HepG2 (cell line): ENCODE measurements at regions not wholly inside any gene's neighbourhood (a gene's known extent, or its start where the extent isn't known, plus 50 kb on each side); places are given as distances from the start of the nearest gene placed in this dataset.

Experiments used
- ARNTL ChIP-seq: sonication (generic); formaldehyde crosslinking; IDR thresholded peaks from 2 replicates; pipeline ENCODE4 v1.4.0; 2020; ENCODE audit warnings: mild to moderate bottlenecking, missing genetic modification reagents
- ATAD3A ChIP-seq: sonication (generic); formaldehyde crosslinking; IDR thresholded peaks from 2 replicates; pipeline ENCODE4 v1.4.0; 2020; ENCODE audit warnings: missing genetic modification reagents
- BCL6 ChIP-seq: IDR thresholded peaks from 2 replicates; pipeline ENCODE4 v1.6.1; 2016; ENCODE audit warnings: missing genetic modification reagents, missing compliant biosample characterization
- FOXC1 ChIP-seq: sonication (generic); formaldehyde crosslinking; IDR thresholded peaks from 2 replicates; pipeline ENCODE4 v1.8.0; 2022; ENCODE audit warnings: mild to moderate bottlenecking, missing genetic modification reagents, borderline replicate concordance
- JDP2 ChIP-seq: sonication (generic); formaldehyde crosslinking; IDR thresholded peaks from 2 replicates; pipeline ENCODE4 v1.8.1; 2022; ENCODE audit warnings: missing genetic modification reagents, borderline replicate concordance
- JUND ChIP-seq: sonication (generic); formaldehyde crosslinking; IDR thresholded peaks from 2 replicates; pipeline ENCODE4 v1.8.0; 2022; ENCODE audit warnings: mild to moderate bottlenecking, missing genetic modification reagents
- MAZ ChIP-seq, 2 experiments: sonication (generic) in 1 of 2; formaldehyde crosslinking in 1 of 2; IDR thresholded peaks; 2 replicates each; pipeline versions ENCODE4 v1.5.0 to v1.6.1; 2012 to 2020; ENCODE audit warnings: low read depth in 2 of 2, mild to moderate bottlenecking in 2 of 2, borderline replicate concordance in 1 of 2, improper control_type of control experiment in 1 of 2, low read length in 1 of 2, missing genetic modification reagents in 1 of 2, moderate library complexity in 1 of 2
- MTA1 ChIP-seq: sonication (generic); formaldehyde crosslinking; IDR thresholded peaks from 2 replicates; pipeline ENCODE4 v1.4.0; 2020; ENCODE audit warnings: missing genetic modification reagents, mild to moderate bottlenecking, borderline replicate concordance
- SIX4 ChIP-seq: sonication (generic); formaldehyde crosslinking; IDR thresholded peaks from 2 replicates; pipeline ENCODE4 v1.4.0; 2020; ENCODE audit warnings: missing genetic modification reagents
- SOX5 ChIP-seq: IDR thresholded peaks from 2 replicates; pipeline ENCODE4 v1.6.1; 2016; ENCODE audit warnings: borderline replicate concordance
- ZFP36L2 ChIP-seq: sonication (generic); formaldehyde crosslinking; IDR thresholded peaks from 2 replicates; pipeline ENCODE4 v1.4.0; 2020; ENCODE audit warnings: missing genetic modification reagents
- ZFX ChIP-seq: sonication (generic); formaldehyde crosslinking; IDR thresholded peaks from 2 replicates; pipeline ENCODE4 v1.4.0; 2020; ENCODE audit warnings: mild to moderate bottlenecking, low read depth, missing genetic modification reagents, moderate library complexity
- ZNF136 ChIP-seq: sonication (generic); formaldehyde crosslinking; IDR thresholded peaks from 2 replicates; pipeline ENCODE4 v1.8.1; 2022; ENCODE audit warnings: low read depth, mild to moderate bottlenecking, moderate library complexity, missing genetic modification reagents
- ZNF569 ChIP-seq: sonication (generic); formaldehyde crosslinking; IDR thresholded peaks from 2 replicates; pipeline ENCODE4 v1.5.0; 2020; ENCODE audit warnings: mild to moderate bottlenecking, missing genetic modification reagents, moderate library complexity, borderline replicate concordance
- ZNF83 ChIP-seq: sonication (generic); formaldehyde crosslinking; IDR thresholded peaks from 2 replicates; pipeline ENCODE4 v1.4.0; 2020; ENCODE audit warnings: missing genetic modification reagents, mild to moderate bottlenecking, borderline replicate concordance
- ZNF879 ChIP-seq: sonication (generic); formaldehyde crosslinking; IDR thresholded peaks from 2 replicates; pipeline ENCODE4 v1.8.1; 2023; ENCODE audit warnings: missing genetic modification reagents
- TF ChIP-seq, protein P1 (sequence below): sonication (generic); formaldehyde crosslinking; IDR thresholded peaks from 2 replicates; pipeline ENCODE4 v1.8.1; 2022; ENCODE audit warnings: low read depth, mild to moderate bottlenecking, missing genetic modification reagents
- TF ChIP-seq, protein P2 (sequence below): sonication (generic); formaldehyde crosslinking; IDR thresholded peaks from 2 replicates; pipeline ENCODE4 v1.5.0; 2020; ENCODE audit warnings: mild to moderate bottlenecking, missing genetic modification reagents, borderline replicate concordance
- TF ChIP-seq, protein P3 (sequence below): sonication (generic); formaldehyde crosslinking; IDR thresholded peaks from 2 replicates; pipeline ENCODE4 v1.9.0; 2021; ENCODE audit warnings: missing genetic modification reagents, borderline replicate concordance

GRCh38 chr6:188821-189655 is 103.2 kb upstream of the DUSP22 start (continued):
- TF ChIP-seq, protein P1, sequence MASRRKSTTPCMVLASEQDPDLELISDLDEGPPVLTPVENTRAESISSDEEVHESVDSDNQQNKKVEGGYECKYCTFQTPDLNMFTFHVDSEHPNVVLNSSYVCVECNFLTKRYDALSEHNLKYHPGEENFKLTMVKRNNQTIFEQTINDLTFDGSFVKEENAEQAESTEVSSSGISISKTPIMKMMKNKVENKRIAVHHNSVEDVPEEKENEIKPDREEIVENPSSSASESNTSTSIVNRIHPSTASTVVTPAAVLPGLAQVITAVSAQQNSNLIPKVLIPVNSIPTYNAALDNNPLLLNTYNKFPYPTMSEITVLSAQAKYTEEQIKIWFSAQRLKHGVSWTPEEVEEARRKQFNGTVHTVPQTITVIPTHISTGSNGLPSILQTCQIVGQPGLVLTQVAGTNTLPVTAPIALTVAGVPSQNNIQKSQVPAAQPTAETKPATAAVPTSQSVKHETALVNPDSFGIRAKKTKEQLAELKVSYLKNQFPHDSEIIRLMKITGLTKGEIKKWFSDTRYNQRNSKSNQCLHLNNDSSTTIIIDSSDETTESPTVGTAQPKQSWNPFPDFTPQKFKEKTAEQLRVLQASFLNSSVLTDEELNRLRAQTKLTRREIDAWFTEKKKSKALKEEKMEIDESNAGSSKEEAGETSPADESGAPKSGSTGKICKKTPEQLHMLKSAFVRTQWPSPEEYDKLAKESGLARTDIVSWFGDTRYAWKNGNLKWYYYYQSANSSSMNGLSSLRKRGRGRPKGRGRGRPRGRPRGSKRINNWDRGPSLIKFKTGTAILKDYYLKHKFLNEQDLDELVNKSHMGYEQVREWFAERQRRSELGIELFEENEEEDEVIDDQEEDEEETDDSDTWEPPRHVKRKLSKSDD (CRISPR knock-in tag) = no peak
- peak; percentile 43; the same call in 1 of the 2 replicates for TF ChIP-seq FOXC1 (CRISPR knock-in tag)
- no peak for TF ChIP-seq JUND (CRISPR knock-in tag)
- TF ChIP-seq ZNF879 = no peak
- no peak for TF ChIP-seq ZNF569 (CRISPR knock-in tag)
- TF ChIP-seq ZFP36L2 (CRISPR knock-in tag) = no peak
- TF ChIP-seq JDP2 = no peak
- 0 out of 2 replicates have a peak, but pooled peaks have one; percentile 44 for TF ChIP-seq BCL6 (CRISPR knock-in tag)
- no peak for TF ChIP-seq ZNF136 (CRISPR knock-in tag)
- peak; percentile 24; the same call in 1 of the 2 replicates for TF ChIP-seq SOX5
- peak; percentile 43; the same call in 1 of the 2 replicates for TF ChIP-seq MAZ (IDR thresholded peaks at IDR 0.05; ENCODE audit: borderline replicate concordance, low read depth, low read length)
- TF ChIP-seq MAZ (CRISPR knock-in tag; IDR thresholded peaks at IDR 0.05; ENCODE audit: low read depth) = no peak
- no peak for TF ChIP-seq ARNTL (CRISPR knock-in tag)
- TF ChIP-seq, protein P2, sequence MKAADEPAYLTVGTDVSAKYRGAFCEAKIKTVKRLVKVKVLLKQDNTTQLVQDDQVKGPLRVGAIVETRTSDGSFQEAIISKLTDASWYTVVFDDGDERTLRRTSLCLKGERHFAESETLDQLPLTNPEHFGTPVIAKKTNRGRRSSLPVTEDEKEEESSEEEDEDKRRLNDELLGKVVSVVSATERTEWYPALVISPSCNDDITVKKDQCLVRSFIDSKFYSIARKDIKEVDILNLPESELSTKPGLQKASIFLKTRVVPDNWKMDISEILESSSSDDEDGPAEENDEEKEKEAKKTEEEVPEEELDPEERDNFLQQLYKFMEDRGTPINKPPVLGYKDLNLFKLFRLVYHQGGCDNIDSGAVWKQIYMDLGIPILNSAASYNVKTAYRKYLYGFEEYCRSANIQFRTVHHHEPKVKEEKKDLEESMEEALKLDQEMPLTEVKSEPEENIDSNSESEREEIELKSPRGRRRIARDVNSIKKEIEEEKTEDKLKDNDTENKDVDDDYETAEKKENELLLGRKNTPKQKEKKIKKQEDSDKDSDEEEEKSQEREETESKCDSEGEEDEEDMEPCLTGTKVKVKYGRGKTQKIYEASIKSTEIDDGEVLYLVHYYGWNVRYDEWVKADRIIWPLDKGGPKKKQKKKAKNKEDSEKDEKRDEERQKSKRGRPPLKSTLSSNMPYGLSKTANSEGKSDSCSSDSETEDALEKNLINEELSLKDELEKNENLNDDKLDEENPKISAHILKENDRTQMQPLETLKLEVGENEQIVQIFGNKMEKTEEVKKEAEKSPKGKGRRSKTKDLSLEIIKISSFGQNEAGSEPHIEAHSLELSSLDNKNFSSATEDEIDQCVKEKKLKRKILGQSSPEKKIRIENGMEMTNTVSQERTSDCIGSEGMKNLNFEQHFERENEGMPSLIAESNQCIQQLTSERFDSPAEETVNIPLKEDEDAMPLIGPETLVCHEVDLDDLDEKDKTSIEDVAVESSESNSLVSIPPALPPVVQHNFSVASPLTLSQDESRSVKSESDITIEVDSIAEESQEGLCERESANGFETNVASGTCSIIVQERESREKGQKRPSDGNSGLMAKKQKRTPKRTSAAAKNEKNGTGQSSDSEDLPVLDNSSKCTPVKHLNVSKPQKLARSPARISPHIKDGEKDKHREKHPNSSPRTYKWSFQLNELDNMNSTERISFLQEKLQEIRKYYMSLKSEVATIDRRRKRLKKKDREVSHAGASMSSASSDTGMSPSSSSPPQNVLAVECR (CRISPR knock-in tag) = peak; percentile 39; the same call in 1 of the 2 replicates
- TF ChIP-seq ZNF83 (CRISPR knock-in tag) = no peak
- TF ChIP-seq ZFX (CRISPR knock-in tag) = no peak; the same call in 1 of the 2 replicates
- TF ChIP-seq, protein P3, sequence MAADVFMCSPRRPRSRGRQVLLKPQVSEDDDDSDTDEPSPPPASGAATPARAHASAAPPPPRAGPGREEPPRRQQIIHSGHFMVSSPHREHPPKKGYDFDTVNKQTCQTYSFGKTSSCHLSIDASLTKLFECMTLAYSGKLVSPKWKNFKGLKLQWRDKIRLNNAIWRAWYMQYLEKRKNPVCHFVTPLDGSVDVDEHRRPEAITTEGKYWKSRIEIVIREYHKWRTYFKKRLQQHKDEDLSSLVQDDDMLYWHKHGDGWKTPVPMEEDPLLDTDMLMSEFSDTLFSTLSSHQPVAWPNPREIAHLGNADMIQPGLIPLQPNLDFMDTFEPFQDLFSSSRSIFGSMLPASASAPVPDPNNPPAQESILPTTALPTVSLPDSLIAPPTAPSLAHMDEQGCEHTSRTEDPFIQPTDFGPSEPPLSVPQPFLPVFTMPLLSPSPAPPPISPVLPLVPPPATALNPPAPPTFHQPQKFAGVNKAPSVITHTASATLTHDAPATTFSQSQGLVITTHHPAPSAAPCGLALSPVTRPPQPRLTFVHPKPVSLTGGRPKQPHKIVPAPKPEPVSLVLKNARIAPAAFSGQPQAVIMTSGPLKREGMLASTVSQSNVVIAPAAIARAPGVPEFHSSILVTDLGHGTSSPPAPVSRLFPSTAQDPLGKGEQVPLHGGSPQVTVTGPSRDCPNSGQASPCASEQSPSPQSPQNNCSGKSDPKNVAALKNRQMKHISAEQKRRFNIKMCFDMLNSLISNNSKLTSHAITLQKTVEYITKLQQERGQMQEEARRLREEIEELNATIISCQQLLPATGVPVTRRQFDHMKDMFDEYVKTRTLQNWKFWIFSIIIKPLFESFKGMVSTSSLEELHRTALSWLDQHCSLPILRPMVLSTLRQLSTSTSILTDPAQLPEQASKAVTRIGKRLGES (CRISPR knock-in tag) = no peak
- no peak for TF ChIP-seq ATAD3A (CRISPR knock-in tag)
- no peak for TF ChIP-seq MTA1 (CRISPR knock-in tag)
- no peak for TF ChIP-seq SIX4 (CRISPR knock-in tag)
